RPMI7951 (cell line): ENCODE measurements at regions not wholly inside any gene's neighbourhood (a gene's known extent, or its start where the extent isn't known, plus 50 kb on each side); places are given as distances from the start of the nearest gene placed in this dataset.
A peak's percentile ranks its signal among the peaks of the same experiment; 100 is the strongest.

Experiments
- DNase-seq: peaks from one replicate; pipeline ENCODE4 v3.0.0-alpha.2; 2012; ENCODE audit warnings: low read depth

DNA sequence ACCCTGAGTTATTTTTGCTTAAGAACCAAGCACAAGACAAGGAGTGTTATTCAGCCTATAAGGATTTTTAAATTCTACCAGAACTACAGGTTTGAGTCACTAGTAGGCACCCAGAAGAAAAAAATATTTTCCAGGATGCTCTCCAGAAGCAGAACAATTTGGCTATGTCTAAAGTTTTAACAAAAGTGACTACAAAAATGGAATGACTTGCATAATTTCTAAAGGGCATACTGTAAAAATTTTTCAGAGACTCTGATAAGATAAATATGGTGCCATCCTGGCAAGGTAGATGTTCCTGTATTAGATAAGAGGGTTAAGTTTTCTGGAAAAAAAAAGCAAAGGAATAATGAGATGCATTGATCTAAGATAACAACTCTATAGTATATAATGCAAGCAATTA is 68.6 kb upstream of the FAM9A start:
- DNase-seq = no peak

DNA sequence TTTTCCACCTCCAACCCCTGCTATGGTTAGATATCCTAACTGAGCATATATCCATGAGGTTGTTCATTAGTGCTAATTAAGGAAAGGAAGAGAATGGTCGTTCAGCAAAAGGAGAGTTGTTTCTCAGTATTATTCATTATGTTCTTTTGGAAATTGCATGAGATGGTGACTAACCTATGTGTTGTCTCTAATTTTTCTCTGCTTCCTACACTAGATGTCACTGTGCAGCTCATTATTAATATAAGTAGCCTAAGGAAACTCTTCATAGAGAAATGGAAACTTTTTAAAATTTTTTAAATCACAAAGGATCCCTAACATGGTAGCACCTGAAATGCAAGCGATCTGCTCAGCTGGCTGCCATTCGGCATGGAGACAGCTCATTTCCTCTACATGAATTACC is 67.7 kb upstream of the FAM9A start:
- peak; percentile 43 for DNase-seq

DNA sequence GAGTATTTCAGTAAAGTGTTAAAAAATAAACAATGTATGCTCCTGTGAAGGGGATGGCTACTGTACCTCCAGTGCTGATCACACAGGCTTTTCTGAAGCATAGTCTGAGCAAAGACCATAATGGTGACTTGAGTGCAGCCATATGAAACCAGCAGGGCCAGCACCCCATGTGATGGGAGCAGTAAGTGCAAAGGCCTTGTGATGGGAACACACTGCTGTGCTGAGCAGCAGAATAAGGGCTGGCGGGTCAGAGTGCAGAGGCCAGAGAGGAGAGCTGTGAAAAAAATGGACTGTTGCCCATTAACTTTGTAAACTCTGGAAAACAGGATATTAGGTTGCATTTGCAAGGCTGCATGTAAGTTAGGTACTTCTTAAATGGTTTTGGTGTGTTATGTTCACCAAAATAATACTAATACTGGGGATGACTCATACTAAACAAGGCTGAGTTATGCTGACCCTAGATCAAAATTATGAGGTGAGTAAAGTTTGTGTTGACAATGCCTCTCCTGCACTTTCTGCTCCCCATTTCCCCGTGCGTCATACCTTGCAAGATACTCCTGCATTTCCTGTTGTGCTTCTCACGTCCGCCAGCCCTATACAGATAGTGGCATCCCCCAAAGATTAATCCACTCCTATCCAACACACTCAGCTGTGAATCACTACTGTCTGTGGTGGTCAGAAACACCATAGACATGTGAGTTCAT is 67.0 kb upstream of the FAM9A start:
- peak; percentile 64 for DNase-seq

DNA sequence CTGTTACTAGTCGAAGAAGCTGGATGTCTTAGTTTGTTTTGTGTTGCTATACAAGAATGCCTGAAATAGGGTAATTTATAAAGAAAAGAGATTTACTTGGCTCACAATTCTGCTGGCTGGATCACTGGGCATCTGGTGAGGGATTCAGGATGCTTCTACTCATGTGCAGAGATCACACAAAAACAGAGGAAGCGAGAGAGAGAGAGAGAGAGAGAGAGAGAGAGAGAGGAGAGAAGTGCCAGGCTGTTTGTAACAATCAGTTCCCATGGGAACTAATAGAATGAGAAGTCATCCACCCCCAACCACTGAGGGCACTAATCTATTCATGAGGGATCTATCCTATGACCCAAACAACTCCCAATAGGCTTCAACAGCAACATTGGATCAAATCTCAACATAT is 66.2 kb upstream of the FAM9A start:
- peak; percentile 12 for DNase-seq

DNA sequence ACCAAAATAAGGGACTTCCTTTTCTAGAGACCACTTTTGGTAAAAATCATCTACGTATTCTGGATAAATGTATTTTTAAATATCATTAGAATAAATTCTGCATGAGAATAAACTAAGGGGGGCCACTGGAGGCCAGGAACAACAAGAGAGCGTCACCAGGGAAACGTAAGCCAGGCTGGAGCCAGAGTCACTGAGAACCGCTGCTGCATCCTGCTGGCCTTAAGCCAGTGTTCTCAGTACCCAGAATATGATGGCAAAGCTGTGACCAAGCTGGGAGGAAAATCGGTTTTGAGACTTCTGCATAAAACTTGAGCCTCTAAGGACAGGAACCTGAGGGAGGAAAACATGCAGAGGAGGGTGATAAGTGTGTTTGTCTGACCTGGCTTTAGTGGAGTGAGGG is 63.0 kb upstream of the FAM9A start:
- DNase-seq = peak; percentile 34

DNA sequence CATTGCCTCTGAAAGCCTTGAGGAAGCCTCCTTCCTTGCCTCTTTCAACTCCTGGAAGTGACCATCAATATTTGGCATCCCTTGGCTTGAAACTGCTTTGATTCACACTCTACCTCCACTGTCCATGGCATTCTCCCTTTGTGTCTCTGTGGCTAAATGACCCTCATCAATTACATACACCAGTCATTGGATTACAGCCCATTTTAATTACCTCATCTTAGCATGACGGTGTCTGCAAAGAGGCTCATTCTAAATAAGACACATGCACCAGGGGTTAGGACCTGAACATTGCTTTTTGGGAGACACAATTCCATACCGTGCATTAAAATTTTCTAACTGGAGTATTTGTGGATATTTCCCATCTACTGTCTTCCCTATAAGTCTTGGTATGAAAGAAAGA is 60.7 kb upstream of the FAM9A start:
- DNase-seq = no peak

DNA sequence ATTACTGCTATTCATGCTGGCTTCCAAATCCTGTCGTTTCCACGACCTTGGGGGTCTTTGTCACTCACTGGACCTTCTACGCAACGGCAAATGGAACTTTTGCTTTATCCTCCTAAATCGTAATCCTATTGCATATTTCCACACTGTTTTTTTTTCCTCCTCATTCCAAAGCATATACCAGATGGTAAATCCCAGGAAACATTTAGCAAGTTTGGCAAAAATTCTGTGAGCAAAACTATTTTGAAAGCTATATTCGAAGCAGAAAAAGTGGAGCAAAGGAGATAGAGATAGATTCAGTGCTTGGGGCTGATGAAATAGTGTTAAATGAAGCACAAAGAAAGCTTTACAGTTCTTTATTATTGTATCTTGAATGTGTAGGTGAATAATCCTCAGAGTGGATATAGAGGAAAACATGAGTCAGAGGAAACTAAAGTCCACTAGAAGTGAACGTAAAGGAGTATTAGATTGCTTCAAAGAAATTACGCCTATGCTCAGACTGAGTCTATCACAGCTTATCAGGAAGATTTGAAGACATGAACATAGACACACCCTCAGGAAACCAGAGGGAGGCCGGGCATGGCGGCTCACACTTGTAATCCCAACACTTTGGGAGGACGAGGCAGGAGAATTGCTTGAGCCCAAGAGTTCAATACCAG is 50.2 kb upstream of the FAM9A start:
- no peak for DNase-seq
